PC-3 (cell line): ENCODE measurements at regions not wholly inside any gene's neighbourhood (a gene's known extent, or its start where the extent isn't known, plus 50 kb on each side); places are given as distances from the start of the nearest gene placed in this dataset.

Experiments used
- ATAC-seq: fragments of 200-7000 bp; cut with Tn5 transposase; 2 replicates; pipeline ENCODE4 v1.9.1; 2020; ENCODE audit warnings: mild to moderate bottlenecking, moderate library complexity
- BruUV-seq: library from RNA; stranded (reverse); fragments of 400-500 nt; replicated peaks from 2 replicates; lab custom pipeline; 2021; lab: Mats Ljungman, UMichigan
- CTCF ChIA-PET: fragments of 300-600 bp; sonication (Branson Sonifier 250); formaldehyde crosslinking; loops from one replicate; lab custom pipeline; 2022; ENCODE audit warnings: antibody characterized with exemption; lab: Charles Lee
- POLR2A ChIA-PET: fragments of 300-600 bp; sonication (Branson Sonifier 250); formaldehyde crosslinking; loops from one replicate; lab custom pipeline; 2022; ENCODE audit warnings: antibody characterized with exemption; ENCODE audit not compliant: unreplicated experiment; lab: Charles Lee
- DNase-seq: peaks from one replicate; pipeline ENCODE4 v3.0.0-alpha.2; 2015
- H2AFZ ChIP-seq: fragments of 300-600 bp; sonication (generic); 2 replicates; pipeline ENCODE4 v1.6.0; 2016; ENCODE audit warnings: antibody characterized with exemption, low read length
- H3F3A ChIP-seq: fragments of 300-600 bp; sonication (generic); one replicate; pipeline ENCODE4 v1.6.0; 2017; ENCODE audit warnings: antibody characterized with exemption, low read length, control low read depth, mild to moderate bottlenecking; ENCODE audit not compliant: unreplicated experiment
- H3K27ac ChIP-seq: fragments of 300-600 bp; sonication (generic); 2 replicates; pipeline ENCODE4 v1.5.1; 2016; ENCODE audit warnings: mild to moderate bottlenecking, low read length
- H3K27me3 ChIP-seq: fragments of 300-600 bp; sonication (generic); 2 replicates; pipeline ENCODE4 v1.6.1; 2016; ENCODE audit warnings: low read length, mixed read lengths
- H3K36me3 ChIP-seq: fragments of 300-600 bp; sonication (generic); 2 replicates; pipeline ENCODE4 v1.6.1; 2016; ENCODE audit warnings: low read depth, mixed run types, low read length, mixed read lengths
- H3K4me1 ChIP-seq: fragments of 300-600 bp; sonication (generic); 2 replicates; pipeline ENCODE4 v1.5.1; 2016; ENCODE audit warnings: low read length; ENCODE audit not compliant: insufficient read depth
- H3K4me2 ChIP-seq: fragments of 300-600 bp; sonication (generic); 2 replicates; pipeline ENCODE4 v1.6.0; 2016; ENCODE audit warnings: low read length
- H3K4me3 ChIP-seq: fragments of 300-600 bp; sonication (generic); 2 replicates; pipeline ENCODE4 v1.5.1; 2016; ENCODE audit warnings: mild to moderate bottlenecking, low read length, mixed read lengths
- H3K79me2 ChIP-seq: fragments of 300-600 bp; sonication (generic); 2 replicates; pipeline ENCODE4 v1.6.1; 2017; ENCODE audit warnings: low read length, mixed read lengths
- H3K9ac ChIP-seq: fragments of 300-600 bp; sonication (generic); 2 replicates; pipeline ENCODE4 v1.6.0; 2016; ENCODE audit warnings: mild to moderate bottlenecking, low read length
- H3K9me2 ChIP-seq: fragments of 300-600 bp; sonication (generic); replicated peaks from 2 replicates; pipeline ENCODE4 v1.6.1; 2016; ENCODE audit warnings: mixed run types, low read length, mixed read lengths
- H3K9me3 ChIP-seq: fragments of 300-600 bp; sonication (generic); 2 replicates; pipeline ENCODE4 v1.6.1; 2016; ENCODE audit warnings: low read length, mixed read lengths
- H4K20me1 ChIP-seq: fragments of 300-600 bp; sonication (generic); 2 replicates; pipeline ENCODE4 v1.6.1; 2016; ENCODE audit warnings: low read length, mixed read lengths
- EZH2 ChIP-seq: fragments of 300-600 bp; sonication (generic); IDR thresholded peaks from one replicate; pipeline ENCODE4 v1.6.1; 2017; ENCODE audit warnings: antibody characterized with exemption, mild to moderate bottlenecking, low read length; ENCODE audit not compliant: unreplicated experiment
- EZH2phosphoT487 ChIP-seq: fragments of 300-600 bp; sonication (generic); IDR thresholded peaks from 2 replicates; pipeline ENCODE4 v1.6.1; 2018; ENCODE audit warnings: mild to moderate bottlenecking, antibody characterized with exemption, low read length, borderline replicate concordance
- intact Hi-C: fragments of 100-400 bp; cut with micrococcal nuclease; formaldehyde crosslinking; loops from 2 replicates; pipeline ENCODE4 v1.9.0; 2023
- TF ChIP-seq, protein P1 (sequence below): fragments of 300-600 bp; sonication (generic); conservative IDR thresholded peaks from 2 replicates; pipeline ENCODE4 v1.5.1; 2017; ENCODE audit warnings: antibody characterized with exemption, low read depth, mild to moderate bottlenecking, low read length

DNA sequence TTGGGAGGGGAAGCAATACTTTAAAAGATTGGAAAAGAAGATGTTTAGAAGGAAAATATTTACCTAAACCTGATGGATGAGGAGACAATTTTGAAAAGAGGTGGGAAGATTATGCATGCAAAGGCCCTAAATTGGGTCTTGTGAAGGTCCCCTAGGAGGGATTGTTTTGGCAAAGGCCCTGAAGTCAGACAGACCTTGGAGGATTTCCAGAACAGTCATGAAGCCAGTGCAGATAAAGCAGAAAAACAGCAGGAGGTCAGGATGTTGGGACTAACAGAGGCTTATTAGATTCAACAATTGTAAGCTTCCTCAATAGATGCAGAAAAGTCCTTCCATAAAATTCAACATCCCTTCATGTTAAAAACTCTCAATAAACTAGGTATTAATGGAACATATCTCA, 361.0 kb upstream of the CDH6 start:
- Histone ChIP-seq H3K9ac (no peak overlapping the region), H3K4me2 (no peak overlapping the region), H3F3A (no peaks in the 10 kb centered on the region), H2AFZ (no peak overlapping the region), H3K27ac (no peak overlapping the region), H3K36me3 (no peaks in the 10 kb centered on the region), H3K4me3 (no peak overlapping the region), H3K9me3 (no peaks in the 10 kb centered on the region), H3K79me2 (no peaks in the 10 kb centered on the region), H3K27me3 (peaks cover 17% of the 10 kb centered on the region), H3K9me2 (no peaks in the 10 kb centered on the region), H4K20me1 (no peaks in the 10 kb centered on the region), H3K4me1 (no peaks in the 10 kb centered on the region)
- ATAC-seq (no peak), DNase-seq (no peak)
- ChIA-PET CTCF (no interaction called here), POLR2A (no interaction called here)
- no TSS peak for BruUV-seq
- TF ChIP-seq EZH2phosphoT487: no peak
- no peak for TF ChIP-seq EZH2
- TF ChIP-seq, protein P1, sequence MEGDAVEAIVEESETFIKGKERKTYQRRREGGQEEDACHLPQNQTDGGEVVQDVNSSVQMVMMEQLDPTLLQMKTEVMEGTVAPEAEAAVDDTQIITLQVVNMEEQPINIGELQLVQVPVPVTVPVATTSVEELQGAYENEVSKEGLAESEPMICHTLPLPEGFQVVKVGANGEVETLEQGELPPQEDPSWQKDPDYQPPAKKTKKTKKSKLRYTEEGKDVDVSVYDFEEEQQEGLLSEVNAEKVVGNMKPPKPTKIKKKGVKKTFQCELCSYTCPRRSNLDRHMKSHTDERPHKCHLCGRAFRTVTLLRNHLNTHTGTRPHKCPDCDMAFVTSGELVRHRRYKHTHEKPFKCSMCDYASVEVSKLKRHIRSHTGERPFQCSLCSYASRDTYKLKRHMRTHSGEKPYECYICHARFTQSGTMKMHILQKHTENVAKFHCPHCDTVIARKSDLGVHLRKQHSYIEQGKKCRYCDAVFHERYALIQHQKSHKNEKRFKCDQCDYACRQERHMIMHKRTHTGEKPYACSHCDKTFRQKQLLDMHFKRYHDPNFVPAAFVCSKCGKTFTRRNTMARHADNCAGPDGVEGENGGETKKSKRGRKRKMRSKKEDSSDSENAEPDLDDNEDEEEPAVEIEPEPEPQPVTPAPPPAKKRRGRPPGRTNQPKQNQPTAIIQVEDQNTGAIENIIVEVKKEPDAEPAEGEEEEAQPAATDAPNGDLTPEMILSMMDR: no peak
- intact Hi-C loops: no loop called here

DNA sequence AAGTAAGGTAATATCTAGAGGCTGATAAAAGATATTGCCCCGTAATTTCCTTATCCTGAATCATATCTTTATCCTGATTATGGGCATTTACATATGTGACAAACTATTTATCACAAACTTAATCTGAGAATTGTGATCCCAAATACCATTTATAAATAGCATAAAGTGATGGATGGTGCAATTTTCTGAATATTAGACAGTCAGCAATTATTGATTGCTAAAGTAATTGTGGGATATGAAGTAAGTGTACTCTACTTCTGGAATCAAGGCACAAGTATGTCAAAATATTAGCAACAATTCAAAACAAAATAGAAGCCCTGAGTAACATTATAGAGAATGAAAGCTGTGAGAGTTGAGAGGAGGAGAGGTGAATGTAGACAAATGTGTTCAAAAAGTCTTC, 361.9 kb upstream of the CDH6 start:
- H3F3A ChIP-seq: no peaks in the 10 kb centered on the region
- TF ChIP-seq EZH2: no peak
- TF ChIP-seq, protein P1: no peak
- no peak for TF ChIP-seq EZH2phosphoT487
- H3K4me2 ChIP-seq: no peak overlapping the region
- H2AFZ ChIP-seq: no peak overlapping the region
- no peak for DNase-seq
- no peaks in the 10 kb centered on the region for H4K20me1 ChIP-seq
- ATAC-seq: no peak
- H3K9ac ChIP-seq: no peak overlapping the region
- ChIA-PET CTCF (no interaction called here), POLR2A (no interaction called here)
- intact Hi-C loops: no loop called here
- H3K4me3 ChIP-seq: no peak overlapping the region
- no peaks in the 10 kb centered on the region for H3K36me3 ChIP-seq
- H3K27me3 ChIP-seq: peaks cover 17% of the 10 kb centered on the region
- no peaks in the 10 kb centered on the region for H3K9me2 ChIP-seq
- H3K9me3 ChIP-seq: no peaks in the 10 kb centered on the region
- no peak overlapping the region for H3K27ac ChIP-seq
- no peaks in the 10 kb centered on the region for H3K4me1 ChIP-seq
- no peaks in the 10 kb centered on the region for H3K79me2 ChIP-seq
- BruUV-seq: no TSS peak

DNA sequence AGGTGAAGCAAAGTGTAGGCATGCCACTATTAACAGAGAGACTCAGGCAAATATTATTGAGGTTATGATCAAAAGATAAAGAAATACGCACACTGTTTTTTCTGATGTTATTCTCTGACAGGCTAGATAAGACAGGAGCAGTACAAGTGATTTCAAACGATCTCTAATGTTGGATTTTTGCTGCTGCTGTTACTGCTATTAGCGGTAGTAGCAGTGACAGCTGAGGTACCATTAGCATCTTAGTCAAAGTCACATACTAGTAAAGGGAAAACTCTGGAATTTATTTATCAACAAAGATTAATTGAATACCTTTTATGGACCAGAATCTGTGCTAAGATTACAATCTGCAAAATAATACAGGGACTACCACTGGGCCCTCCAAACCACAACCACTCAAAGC, 362.4 kb upstream of the CDH6 start:
- POLR2A ChIA-PET: no interaction called here
- H4K20me1 ChIP-seq: no peaks in the 10 kb centered on the region
- no peak for ATAC-seq
- no peak overlapping the region for H2AFZ ChIP-seq
- no peak for DNase-seq
- H3K27me3 ChIP-seq: peaks cover 17% of the 10 kb centered on the region
- no peaks in the 10 kb centered on the region for H3K36me3 ChIP-seq
- H3F3A ChIP-seq: no peaks in the 10 kb centered on the region
- H3K27ac ChIP-seq: no peak overlapping the region
- H3K9me3 ChIP-seq: no peaks in the 10 kb centered on the region
- no peak overlapping the region for H3K4me3 ChIP-seq
- CTCF ChIA-PET: no interaction called here
- H3K4me1 ChIP-seq: no peaks in the 10 kb centered on the region
- intact Hi-C loops: no loop called here
- BruUV-seq: no TSS peak
- H3K9ac ChIP-seq: no peak overlapping the region
- no peak overlapping the region for H3K4me2 ChIP-seq
- no peaks in the 10 kb centered on the region for H3K9me2 ChIP-seq
- H3K79me2 ChIP-seq: no peaks in the 10 kb centered on the region
- TF ChIP-seq EZH2phosphoT487 (no peak), EZH2 (no peak)
- TF ChIP-seq, protein P1: no peak
